Myocyte (in vitro differentiated cells): ENCODE measurements at regions not wholly inside any gene's neighbourhood (a gene's known extent, or its start where the extent isn't known, plus 50 kb on each side); places are given as distances from the start of the nearest gene placed in this dataset.

Source experiments
- DNase-seq: peaks from one replicate; pipeline ENCODE4 v3.0.0-alpha.2; 2012; ENCODE audit warnings: low read depth

DNA sequence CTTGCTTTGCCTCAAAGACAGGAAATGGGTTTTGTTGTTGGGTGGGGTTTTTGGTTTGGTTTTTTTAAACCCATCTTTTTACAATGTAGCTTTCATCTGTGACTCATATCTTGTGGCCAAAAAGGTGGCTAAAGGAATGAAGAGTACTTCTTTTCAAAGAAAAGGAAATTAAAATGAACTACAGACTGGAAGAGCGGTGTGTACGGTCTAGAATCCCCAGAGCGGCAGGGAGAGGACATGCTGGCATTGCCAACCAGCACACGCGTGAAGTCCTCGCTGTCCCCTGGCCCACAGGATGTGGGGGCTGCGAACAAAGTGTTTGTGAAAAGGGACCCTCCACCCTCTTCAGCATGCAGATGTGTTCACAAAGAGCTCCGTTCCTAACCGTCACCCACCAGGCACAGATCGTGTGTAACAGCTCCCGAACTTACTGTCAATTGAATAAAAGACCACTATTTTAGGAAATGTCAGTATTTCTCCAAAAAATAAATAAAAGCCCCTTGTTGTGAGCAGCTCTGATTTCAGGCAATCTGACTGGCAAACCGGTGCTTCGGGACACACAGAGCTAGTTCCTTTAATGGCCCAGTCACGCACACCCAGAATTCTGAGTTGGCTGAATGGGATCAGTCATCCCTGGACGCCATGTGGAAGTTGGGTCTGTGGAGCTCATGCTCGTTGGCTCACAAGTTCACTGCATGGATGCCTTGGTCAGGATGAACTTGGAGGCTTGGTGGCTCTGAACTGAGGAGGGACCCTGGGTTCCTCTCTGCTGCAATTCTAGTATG lies 602.9 kb downstream of the NPHP4 start:
- no peak for DNase-seq

DNA sequence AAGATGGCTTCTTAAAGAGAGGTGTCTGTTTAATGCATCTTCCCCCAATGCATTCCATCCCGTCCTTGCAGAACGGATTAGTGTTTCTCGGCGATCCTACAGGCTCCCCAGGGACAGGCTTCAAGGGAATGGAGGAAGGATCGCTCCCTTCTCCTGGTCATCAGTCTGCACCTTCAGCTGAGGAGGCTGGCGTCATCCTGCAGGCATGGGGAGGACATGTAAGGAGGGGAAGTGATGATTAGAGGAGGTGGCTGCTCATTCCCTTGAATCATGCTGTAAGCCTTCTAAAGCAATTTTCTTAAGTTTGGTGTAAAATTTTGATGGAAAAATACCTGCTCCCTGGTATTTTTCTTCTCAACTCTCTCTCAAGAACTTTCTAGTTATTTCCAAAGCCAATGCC lies 603.6 kb downstream of the NPHP4 start:
- DNase-seq = no peak

DNA sequence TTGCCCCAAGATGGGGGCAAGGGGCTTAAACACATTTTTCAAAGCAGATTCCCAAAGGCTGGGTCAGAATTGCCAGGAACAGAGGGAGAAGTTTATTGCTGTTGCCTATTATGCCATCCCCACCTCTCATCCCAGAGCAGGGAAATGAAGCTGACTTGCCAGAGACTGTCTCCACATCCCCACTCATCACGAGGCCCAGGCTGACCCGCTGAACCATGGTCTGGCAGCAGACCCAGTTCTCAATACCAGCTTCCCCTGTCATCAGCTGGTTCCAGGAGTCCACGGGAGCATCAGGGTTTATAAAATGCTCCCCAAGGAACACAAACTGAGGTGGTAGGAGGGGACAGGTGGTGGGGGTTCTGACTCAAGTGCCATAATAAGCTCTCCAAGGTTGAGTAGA lies 605.9 kb downstream of the NPHP4 start:
- DNase-seq = no peak

DNA sequence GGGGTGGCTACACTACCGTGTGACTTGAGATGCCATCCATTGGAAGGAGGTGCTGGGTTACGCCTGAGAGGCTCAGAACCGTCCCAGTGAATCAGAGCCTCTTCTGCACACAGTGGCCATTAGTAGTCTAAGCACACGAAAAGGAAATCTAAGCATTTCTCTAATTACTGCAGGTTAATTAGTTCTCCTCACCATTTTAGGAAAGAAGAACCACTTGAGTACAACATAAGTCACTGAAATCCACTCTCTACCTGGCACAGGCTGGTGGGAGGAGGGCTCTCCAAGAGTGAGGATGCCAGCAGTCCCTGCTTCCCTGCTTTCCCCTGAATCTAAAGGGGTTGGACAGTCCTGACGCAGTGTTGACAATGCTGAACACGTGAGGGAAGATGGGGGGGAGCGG lies 606.3 kb downstream of the NPHP4 start:
- no peak for DNase-seq

DNA sequence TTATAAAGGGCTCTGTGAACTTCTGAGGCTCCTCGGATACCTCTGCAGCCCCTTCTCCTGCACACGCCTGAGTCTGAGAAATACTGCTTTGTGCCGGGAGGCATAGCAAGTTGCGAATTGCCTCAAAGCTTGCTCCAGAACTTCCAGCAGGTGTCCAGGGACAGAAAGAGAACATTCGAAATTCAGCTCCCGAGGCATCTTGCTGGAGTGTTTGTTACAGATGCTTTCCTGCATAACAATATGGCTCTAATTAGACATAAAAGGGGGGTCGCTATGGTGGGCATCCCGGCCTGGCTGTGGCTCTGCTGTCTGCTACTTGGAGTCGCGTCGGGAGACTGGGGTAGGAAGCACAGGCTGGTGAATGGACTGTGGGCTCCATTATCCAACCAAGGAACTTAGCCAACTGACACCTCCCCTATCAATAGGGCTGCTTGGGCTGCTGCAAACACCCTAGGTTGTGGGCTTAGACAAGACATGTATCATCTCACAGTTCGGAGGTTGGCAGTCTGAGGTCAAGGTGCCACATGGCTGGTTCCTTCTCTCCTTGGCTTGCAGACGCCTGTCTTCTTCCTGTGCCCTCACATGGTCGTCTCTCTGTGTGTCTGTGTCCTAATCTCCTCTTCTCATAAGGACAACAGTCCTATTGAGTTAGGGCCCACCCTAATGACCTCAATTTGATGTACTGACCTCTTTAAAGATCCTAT lies 607.0 kb downstream of the NPHP4 start:
- DNase-seq = no peak

DNA sequence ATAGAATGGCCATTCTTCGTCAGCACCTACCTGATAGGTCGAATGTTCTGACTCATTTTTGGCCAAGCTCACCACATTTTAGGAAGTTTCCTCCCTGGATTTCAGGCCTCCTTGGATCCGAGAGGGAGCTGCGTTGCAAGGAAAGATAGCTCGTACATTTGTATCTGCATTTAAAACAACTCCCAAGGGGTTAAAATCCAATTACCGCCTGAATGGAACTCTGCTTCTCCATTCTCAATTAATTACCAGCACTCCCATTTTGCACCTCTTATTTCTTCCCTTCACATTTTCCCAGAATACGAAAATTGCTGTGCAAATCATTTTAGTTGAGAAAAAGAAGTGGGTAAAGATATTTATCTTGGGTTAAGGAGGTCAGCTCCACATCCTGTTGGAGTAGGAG lies 610.7 kb downstream of the NPHP4 start:
- no peak for DNase-seq

DNA sequence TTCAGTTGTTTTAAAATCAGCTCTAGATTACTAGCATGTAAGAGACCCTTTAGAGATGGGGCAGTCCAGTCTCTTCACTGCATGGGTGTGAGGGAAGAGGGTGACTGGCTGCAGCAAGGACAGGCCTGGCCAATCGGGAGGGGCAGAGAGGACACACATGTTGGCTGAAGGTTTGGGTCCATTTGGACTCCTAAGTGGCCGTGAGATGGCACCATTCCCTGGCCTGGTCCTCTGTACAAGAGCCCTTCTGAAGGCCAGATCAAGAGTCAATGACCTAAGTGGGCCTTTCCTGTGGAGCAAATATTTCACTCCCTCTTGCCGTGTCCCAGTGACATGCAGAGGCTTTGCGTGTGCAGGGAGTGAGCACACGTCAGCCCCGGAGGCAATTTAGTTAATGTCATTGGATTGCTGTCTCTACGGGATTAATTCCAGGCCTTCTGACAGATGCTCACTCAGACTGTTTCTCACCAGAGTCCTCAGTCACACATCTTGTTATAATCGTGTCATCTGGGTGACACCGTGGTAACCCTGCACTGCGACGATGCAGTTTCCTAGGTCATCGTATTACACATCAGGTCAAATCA lies 613.0 kb downstream of the NPHP4 start:
- no peak for DNase-seq

DNA sequence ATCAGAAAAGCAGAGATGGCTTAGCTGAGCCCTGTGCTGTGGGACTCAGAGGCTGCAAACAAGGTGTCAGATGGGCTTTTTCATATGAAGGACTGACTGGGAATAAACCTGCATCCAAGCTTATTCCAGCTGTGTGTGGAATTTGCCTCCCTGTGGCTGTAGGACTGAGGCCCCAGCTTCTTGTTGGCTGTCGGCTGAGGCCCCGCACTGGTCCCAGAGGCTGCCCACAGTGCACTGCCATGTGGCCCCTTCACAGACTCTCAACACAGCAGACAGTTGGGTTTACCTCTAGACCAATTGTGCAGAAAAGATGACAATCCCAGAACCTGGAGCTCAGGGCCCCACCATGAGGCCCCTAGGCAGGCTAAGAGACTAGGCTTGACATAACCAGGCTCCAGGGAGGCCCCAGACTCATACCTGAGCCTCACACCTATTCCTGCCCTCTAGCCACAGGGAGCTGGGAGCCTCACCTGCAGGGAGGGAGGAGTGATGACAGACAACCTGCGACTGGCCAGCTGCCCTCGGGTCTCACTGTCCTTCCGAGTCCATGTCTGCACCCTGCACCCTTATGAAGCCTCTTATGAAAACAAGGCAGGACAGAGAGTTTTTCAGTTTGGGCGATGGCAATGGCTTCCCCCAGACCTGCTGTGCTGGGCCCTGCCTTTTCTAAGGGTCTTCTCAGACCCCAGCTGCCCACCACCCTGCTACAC lies 615.5 kb downstream of the NPHP4 start:
- DNase-seq = no peak

DNA sequence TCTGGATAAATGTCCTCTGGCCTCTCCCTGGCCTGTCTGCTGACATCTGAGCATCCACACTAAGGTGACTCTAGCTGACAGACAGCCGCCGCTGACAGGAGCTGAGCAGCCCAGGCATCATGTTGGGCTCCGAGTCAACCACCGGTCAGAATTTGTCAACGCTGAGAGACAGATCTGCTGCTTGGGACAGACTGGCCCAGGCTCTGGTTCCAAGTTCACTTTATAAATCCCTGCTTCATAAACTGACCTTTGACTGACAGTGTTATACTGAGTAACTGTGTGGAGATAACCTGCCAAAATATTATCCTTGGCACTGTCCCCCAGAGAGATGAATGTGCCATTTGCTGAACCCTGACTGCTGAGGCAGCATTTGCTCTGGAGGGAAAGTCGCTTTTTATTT lies 616.7 kb downstream of the NPHP4 start:
- DNase-seq = no peak

DNA sequence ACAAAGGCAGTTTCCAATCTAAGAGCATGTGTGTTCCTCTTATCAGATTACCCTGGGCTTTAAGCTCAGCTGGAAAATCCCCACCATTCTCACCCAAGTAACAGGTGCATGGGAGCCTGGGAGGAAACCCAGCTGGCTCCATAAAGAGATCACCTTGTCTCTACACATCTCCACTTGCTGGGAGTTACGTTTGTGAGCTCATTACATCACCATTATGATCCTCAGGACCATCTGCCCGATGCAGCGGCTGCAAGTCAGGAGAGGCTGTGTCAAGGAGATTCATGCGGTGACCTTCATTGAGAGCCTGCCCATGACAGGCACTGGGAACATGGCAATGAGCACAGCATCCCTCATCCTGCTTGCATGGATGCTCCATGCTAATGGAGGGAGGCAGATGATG lies 618.0 kb downstream of the NPHP4 start:
- no peak for DNase-seq

DNA sequence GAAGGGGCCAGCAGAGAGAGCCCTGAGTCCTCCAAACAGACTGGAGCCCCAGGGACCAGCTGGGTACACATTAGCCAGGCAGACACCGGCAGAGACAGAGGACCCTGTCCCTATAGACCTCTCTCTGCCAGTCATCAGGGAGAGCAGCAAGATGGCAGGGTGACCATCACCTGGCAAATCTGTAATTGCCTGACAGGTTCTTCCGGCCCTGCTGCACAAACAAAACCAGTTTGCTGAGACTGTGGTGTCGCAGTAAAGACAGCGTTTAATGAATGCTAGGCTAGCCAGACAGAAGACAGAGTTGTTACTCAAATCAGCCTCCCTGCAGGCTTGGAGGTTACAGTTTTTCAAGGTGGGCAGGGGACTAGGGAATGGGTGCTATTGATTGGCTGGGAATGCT lies 618.9 kb downstream of the NPHP4 start:
- DNase-seq = no peak

DNA sequence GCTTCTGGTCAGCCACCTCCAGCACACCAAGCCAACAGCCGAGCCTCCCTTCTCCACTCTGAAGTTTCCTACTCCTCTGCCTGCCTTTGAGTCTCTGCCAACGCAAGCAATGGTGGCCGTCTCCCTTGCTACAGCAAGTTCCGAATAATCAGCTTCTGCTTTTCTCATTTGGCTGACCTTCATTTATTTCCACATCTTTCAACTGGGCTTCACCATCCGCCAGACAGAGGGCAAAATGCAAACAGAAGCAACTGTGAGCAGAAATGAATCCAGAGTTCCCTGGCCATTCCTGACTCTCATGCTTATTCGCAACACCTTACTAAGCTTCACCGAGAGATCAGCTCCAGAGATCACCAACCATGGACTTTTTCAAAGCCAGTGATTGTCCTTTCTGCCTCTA lies 621.0 kb downstream of the NPHP4 start:
- no peak for DNase-seq

DNA sequence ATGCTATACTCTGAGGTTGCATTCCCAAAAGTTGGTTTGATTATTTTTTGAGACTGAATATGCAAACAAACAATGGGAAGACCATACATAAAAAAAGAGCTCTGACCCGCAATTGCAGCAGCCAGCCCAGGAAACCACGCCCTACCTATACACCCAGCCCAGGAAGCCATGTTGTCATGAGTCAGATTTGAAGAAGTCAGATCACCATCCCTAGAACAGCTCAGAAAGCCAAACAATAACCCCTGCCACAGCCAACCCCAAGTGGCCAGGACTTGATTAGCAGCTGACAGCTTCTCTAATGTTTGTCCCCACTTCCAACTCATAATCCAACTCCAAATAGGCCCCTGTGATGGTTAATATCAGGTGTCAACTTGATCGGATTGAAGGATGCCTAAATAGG lies 621.9 kb downstream of the NPHP4 start:
- DNase-seq = no peak

DNA sequence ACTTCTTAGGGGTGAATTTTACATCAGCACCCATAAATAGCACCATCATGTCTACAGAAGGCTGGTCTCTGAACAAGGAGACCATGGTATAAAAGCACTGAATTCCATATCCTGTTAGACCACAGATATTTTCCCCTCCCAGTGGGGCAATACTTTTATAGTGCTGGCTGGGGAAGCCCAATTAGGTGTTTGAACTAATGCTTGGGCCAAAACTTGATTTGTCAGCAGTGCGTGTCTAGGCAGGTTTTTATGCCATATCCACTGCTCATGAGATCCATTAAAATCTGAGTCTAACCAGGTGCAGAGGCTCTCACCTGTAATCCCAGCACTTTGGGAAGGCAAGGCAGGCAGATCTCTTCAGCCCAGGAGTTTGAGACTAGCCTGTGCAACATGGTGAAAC lies 623.0 kb downstream of the NPHP4 start:
- DNase-seq = no peak

DNA sequence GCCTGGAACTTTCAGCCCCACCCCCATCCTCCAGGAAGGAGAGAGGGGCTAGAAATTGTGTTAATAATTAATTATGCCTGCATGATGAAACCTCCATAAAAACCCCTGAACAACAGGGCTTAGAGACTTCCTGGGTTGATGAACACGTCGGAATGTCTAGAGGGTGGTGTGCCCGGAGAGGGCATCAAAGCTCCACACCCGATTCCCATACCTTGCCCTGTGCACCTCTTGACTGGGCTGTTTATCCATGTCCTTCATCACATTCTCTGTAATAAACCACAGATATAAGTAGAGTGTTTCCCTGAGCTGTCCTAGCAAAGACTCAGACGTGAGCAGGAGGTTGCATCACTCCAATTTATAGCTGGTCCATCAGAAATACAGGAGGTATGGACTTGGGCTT lies 624.0 kb downstream of the NPHP4 start:
- DNase-seq = no peak

DNA sequence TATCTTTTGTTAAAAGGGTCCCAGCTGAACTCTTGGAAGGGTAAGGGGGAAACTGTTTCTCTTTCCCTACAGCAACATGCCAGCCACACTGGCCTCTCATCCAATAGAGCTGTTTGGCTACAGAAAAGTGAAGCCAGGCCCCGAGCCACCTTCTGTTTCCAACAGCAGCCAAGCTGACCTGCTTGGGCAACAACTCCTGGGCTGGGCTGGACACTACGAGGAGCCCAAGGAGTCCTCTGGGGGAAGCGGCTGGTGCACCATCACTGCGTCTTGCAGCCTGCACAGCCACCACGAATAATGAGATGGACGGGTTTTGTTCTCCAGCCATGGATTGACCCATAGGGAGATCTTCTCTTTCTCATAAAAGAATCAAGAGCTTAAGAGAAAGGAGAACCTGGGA lies 624.9 kb downstream of the NPHP4 start:
- no peak for DNase-seq

DNA sequence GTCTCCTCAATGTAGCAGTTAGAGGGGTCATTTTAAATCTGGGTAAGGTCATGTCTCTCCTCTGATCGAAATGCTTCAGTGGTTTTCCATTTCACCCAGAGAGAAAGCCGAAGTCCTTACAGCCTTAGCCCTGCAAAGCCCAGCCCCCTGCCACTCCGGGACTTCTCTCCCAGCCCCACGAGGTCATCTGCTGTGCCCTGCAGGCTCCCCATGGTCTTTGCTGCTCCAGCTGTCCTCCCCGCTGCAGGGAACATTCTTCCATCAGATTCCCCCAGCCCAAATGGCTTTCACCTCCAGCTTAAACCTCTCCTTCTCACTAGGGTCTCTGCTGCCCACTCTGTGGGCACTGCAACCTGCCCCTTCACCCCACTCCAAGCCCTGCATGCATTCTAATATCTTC lies 626.5 kb downstream of the NPHP4 start:
- no peak for DNase-seq

DNA sequence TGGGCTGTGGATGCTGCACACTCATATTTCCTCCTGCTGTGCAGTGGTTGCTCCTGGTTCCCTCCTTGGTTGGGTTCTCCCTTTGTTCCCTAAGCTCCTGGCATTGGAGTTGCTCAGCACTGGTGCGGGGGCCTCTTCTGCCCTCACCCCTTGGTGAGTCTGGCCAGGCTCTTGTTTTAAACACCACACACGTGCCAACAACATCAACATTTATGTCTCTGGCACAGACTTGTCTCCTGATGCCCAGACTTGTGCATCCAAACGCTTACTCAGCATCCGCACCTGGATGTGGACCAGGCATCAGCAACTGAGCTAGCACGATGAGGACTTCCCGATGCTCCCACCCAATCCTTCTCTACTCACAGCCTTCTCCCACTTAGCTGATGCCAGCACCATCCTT lies 627.6 kb downstream of the NPHP4 start:
- DNase-seq = no peak

DNA sequence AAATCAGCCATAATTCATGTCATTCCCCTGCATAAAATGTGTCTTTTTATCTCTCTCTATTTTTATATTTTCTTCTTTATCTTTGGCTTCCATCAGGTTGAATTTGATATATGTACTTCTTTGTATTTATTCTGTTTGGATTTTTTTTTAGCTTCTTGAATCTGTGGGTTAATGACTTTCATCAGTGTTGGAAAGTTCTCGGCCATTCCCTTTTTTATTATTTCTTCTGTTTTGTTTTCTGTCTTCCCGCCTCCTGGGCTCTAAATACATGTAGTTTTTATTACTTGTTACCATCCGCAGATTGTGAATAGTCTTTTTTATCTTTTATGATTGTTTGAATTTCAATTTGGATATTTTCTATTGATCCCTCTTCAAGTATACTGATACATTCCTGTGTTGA lies 637.5 kb downstream of the NPHP4 start:
- DNase-seq = no peak

DNA sequence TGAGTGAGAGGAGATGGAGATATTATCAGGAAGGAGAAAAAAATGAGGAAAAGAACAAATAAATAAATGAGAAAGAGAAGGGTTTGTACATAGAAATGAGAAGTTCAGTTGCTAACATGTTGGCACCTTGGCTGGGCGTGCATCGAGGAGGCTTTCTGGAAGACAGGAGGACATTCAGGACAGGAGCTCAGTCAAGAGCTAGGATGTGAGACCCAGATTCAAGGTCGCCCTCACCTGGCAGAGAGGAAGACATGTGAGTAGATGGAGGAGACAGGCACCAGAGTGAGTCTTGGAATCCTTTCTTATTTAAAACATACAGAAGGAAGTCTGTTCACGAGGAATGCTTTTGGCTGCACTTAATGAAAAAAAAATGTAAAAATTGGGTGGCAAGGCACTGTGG lies 640.9 kb downstream of the NPHP4 start:
- DNase-seq = no peak

DNA sequence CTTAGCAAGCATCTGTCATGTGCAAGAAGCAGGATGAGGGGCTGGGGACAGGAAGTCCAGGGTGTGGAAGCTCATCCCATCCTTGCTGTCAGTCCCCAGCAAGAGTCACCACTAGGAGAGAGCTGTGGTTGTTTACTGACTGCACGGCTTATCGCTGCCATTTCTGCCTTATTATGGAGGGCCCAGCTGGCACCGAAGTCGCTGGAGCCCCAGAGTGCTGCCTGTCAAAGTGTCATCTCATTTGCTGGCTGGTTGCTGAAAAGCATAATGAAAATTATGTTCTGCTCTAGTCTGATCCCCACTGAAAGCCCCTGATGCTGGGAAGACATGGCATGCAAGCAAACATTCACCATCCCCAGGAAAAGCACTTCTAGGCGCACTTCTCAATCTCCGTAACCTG lies 642.7 kb downstream of the NPHP4 start:
- no peak for DNase-seq
